ENCODE measurements at regions not wholly inside any gene's neighbourhood (a gene's known extent, or its start where the extent isn't known, plus 50 kb on each side); places are given as distances from the start of the nearest gene placed in this dataset.
A peak's percentile ranks its signal among the peaks of the same experiment; 100 is the strongest.

DNA sequence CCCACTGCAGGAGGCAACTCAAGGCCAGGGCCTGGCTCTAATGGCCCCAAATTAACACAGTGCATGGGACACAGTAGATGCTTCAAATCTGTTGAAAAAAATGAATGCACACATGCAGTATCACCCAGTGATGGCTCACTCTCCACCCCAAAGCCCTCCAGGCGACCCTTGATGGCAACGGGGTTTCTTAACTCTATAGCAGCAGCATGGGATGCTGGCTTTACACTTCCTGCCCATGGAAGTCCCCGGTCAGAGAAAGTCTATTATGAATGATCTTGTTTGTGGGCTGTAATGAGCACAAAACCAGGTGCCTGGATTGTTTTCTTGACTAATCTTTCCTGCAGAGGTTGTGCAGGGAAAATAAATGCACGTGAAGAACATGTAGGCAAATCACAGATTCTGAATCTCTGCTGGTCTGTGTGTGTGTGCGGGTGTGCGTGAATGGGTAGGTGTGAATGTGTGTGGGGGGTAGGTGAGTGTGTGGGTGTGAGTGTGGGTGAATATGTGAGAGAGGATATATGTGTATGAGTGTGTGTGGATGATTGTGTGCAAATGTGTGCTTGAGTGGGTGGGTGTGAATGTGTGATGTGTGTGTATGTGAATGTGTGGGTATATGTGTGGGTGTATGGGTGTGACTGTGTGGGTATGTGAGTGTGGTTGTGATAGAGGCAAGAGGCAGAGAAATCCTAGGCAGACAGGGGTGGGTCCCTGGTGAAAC lies 60.1 kb upstream of the MLN start:
- no peak for DNase-seq (ENCODE audit: low read depth in 2 of 2)

GRCh38 chr6:33863084-33863483 lies 59.3 kb upstream of the MLN start:
- DNase-seq (ENCODE audit: low read depth in 2 of 2): no peak

- DNase-seq (ENCODE audit: low read depth in 2 of 2): no peak
Measured at GRCh38 chr6:33862536-33862935, 58.7 kb upstream of the MLN start.

- DNase-seq (ENCODE audit: low read depth in 2 of 2): no peak
Measured at GRCh38 chr6:33861722-33862121, 57.9 kb upstream of the MLN start.

DNA sequence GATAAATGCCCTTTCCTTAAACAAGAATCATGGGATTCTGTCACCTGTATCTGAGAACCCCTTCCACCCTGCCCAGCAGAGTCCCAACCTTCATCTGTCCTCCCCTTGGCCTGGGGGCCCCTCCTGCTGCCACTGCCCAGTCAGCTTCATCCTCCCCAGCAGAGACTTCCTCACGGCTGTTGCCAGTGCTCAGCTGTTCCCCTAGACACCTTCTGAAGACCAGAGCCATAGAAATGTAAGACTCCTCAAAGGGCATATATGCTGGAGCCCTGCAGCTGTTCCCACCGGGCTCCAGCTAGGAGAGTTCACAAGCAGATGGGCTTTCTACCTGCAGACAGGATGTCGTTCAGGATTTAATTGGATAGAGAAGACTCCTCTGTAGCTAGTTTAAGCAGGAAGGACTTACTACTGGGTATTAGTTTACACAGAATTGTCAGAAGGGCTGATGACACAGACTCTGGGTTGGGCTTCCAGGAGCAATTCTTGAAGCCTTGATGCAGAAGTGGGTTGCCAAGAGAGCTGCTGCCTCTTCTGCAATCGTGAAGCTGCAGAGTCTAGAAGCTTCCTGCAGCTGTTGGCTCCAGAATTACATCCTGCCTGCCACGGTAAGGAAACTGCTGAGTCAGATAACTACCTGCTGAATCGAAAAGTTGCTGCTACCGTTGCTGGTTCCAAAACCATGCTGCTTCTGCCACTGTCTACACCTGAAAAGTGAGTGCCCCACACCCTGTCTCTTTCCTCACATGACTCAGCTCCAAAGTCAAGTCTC lies 57.1 kb upstream of the MLN start:
- DNase-seq (ENCODE audit: low read depth in 2 of 2): no peak

GRCh38 chr6:33860006-33860405 lies 56.2 kb upstream of the MLN start:
- no peak for DNase-seq (ENCODE audit: low read depth in 2 of 2)

DNA sequence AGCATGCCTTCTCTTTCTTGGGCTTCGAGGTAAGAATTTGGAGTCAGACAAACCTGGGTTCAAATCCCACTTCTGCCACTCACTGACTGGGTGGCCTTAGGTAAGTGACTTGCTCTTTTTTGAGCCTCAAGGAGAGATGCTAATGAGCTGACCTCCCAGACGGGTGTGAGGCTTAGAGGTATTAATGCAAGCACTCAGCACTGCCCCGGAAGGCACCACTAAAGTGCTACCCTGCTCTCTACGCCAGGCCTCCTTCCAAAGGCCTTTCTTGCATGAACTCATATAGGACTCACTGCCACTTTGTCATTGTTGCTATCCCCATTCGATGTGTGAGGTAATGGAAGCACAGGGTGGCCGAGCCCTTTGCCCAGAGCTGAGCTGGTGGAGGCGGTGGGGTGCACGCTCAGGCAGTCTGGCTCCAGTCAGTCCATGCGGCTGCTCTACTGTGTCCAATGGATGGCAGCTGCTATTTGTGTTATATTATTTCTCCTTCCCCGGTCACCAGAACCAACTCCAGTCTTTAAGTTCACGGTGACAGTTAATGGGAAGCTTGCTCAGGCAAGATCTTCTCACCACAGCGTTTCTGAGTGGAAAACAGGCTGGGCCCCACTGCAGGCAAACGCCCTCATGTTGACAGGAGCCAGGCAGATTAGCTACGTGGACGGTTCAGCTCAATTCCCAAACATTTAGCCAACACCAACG lies 55.2 kb upstream of the MLN start:
- DNase-seq (ENCODE audit: low read depth in 2 of 2): no peak

- DNase-seq (ENCODE audit: low read depth in 2 of 2): no peak
Measured at GRCh38 chr6:33857932-33858475, 54.2 kb upstream of the MLN start.

GRCh38 chr6:33857093-33857931 lies 53.5 kb upstream of the MLN start:
- no peak for DNase-seq (ENCODE audit: low read depth in 2 of 2)

DNA sequence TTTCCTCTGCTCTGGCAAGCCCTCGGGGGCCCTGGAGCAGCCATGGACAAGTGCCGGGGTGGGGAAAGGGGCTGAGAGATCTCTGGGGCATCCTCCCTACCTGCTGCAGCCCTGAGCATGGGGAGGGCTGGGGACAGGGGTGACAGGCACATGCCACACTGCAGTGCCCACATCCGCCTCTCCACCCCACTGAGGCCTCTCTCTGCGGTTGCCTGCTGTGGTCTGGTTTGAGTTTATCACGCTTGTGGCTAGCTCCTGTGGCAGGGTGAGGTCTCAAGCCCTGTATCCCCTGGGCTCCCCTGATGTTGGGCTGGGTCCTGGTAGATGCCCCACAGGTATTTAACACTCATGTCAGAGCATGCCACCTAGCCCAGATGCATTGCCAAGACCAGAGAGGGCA lies 52.9 kb upstream of the MLN start:
- peak in 1 of 2 donors; percentile 20 for DNase-seq (ENCODE audit: low read depth in 2 of 2)

GRCh38 chr6:33856031-33856590 lies 52.3 kb upstream of the MLN start:
- DNase-seq (ENCODE audit: low read depth in 2 of 2): no peak

- DNase-seq (ENCODE audit: low read depth in 2 of 2): no peak
Measured at GRCh38 chr6:33854572-33855030, 50.8 kb upstream of the MLN start.

GRCh38 chr6:33853736-33854135 lies 49.9 kb upstream of the MLN start:
- no peak for DNase-seq (ENCODE audit: low read depth in 2 of 2)

Measured in stimulated activated CD4-positive, alpha-beta T cell treated with anti-CD3 and anti-CD28 coated beads, Interleukin-1b, Interleukin-23, amount 100 ng/mL, for 1 hour (primary cell).